CD4-positive, alpha-beta T cell treated with Interleukin-17A for 4 hours (primary cell): ENCODE measurements at regions not wholly inside any gene's neighbourhood (a gene's known extent, or its start where the extent isn't known, plus 50 kb on each side); places are given as distances from the start of the nearest gene placed in this dataset.

ENCODE experiments used
- DNase-seq: peaks from one replicate; pipeline ENCODE4 v3.0.0-alpha.2; 2020; ENCODE audit warnings: mixed read lengths

DNA sequence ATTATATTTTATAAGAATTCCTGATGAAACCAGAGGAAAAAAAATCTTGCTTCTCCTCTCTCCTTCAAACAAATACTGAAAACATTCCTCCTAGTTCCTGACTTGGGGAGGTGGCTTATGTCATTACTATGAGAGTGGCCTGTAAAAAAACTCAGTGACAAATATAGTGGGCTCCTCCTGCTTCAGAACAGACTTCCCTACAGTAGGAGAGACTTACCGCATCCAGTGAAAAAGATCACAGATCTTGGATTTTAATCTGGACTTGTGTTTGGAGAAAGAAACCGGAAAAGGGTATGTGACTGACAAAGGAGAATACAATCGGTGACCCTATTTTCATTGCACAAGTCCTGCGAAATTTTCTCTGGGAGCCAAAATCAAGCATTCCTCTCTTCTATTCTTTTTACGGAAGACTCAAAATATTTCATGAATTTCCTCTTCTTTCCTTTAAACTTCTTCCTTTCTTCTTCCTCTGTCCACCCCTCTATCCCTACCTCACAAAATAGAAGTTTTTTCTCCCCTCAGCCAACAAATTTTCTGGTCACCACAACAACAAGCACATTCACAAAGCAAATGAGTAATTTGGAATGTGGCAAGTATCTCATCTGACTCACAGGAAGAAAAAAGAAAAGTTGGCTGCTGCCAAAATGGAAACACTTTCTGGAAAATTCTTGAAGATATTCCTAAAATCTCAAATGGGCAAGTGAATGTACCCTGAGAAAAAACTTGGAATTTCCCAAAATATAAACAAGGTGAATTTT is 185.1 kb upstream of the CDKN3 start:
- no peak for DNase-seq

DNA sequence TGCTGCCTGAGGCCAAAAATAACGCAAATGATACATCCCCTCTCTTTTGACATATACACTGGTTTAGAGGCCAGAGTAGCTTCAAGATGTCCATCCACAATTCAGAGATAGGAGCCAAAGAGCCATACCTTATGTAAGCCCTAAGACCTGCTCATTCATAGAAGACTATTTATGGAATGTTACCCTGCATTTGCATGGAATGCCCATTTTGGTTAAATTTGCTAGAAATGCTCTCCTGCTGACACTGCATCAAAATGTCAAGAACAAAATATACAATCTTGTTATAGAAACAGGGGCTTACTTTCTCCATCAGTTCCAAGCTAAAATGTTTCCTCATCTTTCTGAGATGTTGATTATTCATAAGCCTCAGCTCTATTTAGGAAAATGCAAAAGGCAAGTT is 183.3 kb upstream of the CDKN3 start:
- no peak for DNase-seq

DNA sequence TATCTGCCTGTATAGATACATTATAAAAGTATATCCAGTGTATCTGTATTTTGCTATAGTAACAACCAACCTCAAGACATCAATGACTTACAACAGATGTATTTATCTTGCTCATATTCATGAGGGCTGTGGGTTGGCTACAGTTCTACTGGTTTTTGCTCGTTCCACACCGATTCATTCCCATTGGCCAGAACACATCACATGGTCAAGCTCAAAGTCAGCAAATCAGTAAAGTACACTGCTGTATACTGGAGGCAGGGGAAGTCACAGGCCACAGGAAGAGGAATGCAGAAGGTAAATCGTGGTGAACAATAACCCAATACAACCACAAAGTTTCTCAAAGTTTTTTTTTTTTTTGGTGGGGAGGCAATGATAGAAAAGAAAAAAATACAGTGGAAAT is 180.0 kb upstream of the CDKN3 start:
- no peak for DNase-seq

DNA sequence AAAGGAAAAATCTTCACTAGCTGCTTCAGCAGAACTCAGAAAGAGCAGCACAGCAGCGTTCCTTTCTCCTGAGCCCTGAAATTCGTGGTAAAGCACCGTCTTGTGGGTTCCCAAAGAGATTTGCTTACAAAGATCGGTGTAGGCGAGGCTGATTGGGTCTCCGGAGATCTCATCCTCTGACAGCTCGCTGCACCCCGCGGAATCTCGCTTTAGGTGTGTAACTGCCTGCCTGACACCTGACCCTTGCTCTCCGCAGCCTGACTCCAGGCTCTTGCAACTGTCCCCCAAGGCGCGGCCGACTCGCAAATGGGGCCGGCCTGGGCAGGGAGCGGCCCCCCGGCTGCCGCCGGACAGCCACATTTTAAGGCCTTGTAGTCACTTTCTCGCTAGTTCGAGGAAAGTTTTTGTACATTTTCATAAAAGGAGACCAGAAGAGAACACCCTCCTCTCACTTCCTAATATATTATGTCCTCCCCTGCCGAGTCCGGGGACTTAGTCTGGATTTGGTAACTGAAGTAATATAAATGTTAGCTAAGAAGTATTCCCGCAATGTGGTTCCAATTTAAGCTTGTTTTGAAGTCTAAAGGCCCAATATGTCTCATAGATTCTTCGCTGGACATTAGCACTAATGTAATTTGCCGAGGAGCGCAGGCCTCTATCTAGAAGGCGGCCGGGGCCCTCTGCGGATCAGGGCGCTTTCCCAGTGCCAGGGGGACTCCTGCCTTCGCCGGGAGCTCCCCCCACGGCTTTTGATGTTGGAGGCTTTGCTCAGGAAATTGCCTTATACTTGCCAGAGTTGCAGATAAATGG is 177.3 kb upstream of the CDKN3 start:
- DNase-seq = no peak

DNA sequence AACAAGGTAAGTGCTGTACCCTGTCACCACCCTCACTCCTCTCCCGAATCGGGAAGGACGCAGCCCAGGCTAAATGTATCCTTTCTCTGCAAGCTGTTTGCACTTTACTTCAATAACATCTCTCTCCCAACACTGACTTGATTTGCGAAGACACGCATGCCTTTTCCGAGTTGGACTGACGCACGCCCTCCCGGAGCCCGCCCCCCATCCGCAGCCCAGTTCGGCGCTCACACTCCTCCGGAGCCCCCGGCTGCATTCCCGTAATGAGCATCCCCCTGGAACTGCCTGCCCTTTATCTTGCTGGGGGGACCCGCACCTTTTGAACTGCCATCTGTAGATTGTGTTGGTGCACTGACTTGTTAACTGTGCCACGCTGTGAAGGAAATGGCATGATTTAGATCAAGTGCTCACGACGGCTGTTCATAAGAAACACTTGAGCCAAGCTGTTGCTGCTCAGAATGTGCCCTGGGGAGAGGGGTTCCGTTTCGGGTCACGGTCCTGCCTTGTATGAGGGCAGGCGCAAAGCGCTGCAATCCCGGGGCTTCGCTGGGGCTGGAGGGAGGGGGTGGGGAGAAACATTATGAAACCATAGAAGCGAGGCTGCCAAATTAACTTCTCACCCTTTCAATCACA is 176.6 kb upstream of the CDKN3 start:
- DNase-seq = no peak

DNA sequence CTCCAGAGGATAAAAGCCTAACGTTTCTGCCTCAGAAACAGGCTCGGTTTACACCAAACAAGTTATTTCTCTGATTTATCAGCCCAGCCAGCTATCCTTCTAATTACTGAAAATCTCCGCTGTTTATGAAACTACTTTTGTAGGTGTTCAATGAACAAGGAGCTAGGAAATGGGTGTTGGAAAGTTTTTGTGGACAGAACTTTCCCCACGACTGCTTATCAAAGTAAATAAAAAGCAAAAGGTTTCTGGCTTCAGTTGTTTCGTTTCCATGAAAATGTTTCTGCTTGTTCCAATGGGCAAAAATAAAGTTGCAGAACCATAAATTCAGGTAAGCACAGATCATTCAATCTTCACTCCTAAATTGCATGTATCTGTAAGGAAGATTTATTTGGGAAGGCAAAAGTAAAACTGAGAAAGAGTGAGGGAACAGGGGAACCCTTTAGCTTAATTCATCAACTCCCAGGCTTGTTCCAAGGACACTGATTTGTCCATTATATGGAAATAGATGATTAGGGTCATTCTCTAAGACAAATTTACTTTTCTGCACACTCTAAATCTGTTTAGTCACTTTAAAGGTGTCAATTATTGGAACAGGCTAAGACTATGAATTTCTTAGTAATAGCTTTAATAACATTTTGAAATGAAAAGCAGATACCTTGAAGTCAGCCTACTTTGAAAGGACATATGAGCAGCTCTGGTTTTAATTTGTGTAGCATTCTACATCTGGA is 175.9 kb upstream of the CDKN3 start:
- no peak for DNase-seq

DNA sequence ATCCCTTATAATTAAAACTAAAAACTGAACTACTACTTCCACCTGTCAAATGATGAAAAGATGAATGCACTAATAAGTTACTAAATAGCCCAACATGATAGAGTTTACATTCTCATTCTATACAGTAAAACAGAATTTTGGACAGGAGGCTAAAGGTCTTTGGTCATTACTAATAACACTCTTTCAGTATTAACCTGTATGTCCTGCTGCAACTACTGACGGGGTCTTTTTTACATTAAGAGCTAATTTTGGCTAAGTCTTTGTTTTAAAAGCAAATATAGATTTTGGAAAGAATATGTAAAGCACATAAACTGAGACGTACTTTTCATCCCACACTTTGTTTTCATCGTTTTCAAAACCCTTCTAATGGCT is 175.4 kb upstream of the CDKN3 start:
- DNase-seq = no peak

DNA sequence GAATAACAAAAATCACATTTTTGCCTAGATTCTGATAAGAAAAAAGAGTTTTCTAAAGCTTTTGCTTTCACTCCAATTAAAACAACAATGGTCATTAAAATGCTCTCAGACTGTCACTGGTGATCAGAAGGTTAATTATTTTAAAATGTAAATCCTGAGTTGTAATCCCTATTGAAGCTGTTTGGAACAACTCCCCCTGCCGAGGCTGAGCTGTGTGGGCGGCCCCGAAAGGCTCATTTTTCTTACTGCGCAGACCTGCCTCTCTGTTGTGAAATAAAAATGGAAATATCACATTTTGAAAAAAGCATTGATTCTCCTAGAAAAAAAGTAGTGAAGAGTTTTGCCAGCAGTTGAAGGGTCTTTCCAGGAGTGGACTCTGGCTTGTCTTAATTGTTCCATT is 174.8 kb upstream of the CDKN3 start:
- no peak for DNase-seq

DNA sequence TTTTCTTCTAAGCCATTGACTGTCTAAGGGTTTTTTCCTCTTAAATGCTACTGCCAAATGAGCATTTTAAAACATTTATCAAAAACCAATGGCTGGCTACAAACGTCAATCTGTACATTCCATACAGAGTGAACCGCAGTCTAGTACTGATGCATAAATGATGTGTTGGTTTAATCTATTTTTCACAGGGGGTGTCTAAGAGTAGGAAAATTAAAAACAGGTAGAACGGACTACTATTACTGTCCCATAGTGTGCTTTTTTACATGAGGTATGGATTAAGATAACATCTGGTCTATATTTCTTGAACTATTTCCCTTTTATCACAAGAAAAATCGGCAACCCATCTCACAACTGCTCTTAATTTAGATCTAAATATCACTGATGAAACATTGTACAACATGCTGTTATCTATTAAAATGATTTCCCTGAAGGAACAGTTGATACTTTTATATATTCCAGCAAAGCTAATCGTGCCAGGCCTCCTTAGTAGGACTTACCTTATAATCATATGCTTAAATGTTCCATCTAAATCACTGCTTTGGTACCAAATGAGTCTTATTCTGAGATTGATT is 172.9 kb upstream of the CDKN3 start:
- DNase-seq = no peak

DNA sequence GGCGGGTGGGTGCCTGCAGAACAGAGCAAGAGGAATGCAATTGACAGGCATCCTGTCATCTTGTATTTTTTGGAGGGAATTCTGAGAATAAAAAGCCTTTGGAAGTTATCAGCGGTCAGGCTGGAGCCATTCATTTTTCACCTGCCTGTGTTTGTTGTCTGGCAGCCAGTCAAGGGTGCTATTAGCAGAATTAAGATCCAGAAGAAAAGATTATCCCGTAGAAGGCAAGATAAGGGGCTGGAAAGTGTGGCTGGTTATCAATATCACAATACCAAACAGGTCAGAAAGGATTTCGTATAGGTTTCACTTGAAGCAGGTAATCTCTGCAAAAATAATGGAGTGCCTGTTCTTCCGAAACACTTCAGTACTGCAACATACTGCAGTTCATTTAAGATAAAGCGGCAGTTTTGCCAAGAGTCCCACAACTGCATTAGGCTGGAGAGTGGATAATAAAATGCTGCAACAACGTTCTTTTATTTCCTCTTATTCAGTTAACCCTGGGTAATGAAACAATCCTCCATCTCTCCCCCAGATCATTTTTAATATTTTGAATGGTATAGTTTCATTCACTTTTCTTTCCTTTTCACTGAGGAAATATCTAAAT is 171.2 kb upstream of the CDKN3 start:
- DNase-seq = no peak

DNA sequence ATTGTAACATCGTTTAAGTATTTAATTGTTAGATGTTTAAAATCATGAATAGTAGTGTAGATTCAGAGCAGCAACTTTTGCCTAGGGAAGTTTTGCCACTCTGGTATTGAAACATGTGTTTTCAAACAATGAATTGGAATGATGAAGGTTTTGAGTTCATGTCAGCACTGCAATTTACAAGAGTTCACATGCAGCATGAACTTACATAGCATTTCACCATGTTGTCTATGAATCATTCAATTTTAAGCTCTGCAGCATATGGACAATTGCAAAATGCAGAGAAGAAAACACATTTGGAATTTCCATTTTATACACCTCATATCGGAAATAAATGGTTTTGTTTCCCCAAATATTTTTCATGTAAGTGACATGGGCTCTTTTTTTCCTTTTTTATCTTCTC is 170.7 kb upstream of the CDKN3 start:
- DNase-seq = no peak

DNA sequence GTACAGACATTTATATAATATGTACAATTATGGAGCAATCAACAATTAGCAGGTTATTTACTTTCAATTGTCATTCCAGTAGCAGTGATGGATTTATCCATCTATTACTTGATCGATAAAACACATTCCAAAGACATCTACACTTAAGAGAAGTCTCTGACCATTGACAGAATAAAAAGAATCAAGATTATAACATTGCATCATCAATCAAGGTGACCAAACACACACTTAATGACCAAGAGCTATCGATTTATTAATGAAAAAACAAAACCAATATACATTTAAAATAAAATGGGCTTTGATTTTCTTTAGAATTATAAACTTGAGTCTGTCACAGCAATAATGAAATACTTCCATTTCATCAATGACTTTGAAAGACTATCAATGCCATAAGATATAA is 170.2 kb upstream of the CDKN3 start:
- no peak for DNase-seq

DNA sequence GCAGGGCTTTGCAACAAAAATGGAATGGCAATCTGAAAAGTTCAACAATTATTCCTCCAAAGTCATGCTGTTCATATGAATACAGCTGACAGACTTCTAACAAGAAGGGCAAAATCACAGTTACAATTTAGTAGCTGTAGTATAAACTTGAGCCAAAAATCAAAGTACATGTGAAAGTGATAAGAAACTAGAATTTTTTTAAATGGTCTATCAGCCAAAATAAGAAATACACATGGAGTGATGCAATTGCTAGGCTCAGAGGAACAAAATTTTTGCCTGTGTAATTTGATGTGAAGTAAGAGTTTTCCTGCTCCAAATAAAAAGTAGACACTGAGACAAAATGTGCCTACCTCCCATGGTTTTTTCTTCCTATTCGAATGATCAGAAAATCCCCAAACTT is 167.7 kb upstream of the CDKN3 start:
- no peak for DNase-seq

DNA sequence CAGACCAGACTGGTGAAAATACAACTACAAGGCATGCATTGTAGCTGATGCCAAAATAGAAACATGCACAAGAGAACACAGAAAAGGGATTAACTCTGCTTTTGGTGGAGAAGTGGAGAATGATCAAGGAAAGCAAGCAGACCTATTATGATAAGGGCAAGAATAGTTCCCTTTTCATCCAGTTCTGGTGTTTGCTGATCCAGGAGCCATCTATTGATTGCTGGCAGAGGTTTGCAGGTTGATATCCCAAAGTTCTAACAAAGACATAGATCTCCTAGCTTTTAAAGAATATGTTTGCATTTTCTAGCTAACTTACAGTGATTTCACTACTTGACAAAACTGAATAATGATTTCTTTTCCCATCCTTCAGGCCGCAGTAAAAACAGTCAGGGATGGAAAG is 166.2 kb upstream of the CDKN3 start:
- DNase-seq = no peak

DNA sequence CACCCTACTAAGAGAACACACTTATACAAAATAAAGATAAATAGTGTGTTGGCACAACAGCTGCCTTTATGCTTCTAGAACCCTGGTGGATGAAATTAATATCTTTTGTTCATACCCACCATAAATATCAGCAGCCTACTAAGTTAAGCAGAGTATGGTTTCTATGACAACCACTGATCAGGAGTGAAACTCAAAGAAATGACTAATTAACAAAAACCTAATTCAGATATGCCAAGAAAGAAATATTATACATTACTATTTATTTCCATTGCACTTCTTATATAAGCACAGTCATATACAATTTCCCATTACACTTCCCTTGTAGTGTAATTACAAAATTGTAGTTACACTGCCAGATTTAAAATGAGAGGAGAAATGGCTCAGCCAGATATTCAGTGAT is 164.1 kb upstream of the CDKN3 start:
- no peak for DNase-seq

DNA sequence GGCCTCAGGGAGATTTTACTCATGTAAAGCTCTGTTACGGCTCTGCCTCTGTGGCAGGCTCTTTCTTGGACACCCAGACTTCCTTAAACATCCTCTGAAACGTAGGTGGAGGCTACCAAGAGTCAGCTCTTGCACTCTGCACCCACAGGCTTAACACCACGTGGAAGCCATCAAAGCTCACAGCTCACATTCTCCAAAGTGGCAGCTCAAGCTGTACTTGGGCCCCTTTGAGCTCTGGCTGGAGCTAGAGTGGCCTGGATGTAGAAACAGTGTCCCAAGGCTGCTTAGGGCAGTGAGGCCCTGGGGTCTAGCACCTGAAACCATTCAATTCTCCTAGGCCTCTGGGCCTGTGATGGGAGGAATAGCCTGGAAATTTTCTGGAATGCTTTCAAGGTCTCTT is 155.3 kb upstream of the CDKN3 start:
- no peak for DNase-seq

DNA sequence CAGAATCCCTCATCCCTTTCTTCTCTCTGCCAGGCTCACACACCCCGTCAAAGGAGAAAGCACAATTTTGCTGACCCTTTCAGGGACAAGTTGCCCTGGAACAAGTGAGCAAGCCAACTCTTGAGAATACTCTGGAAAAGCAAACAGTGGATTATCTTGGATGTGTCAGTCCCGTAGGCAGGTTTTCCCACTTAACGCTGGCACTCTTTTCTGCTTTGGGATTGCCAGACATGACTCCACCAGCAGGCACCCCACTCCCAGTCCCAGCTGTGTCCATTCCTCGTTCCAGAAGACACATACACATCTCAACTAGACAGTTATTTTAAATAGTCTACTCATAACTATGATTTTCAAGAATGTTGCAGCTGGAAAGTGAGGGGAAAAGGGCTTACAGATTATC is 145.5 kb upstream of the CDKN3 start:
- no peak for DNase-seq

DNA sequence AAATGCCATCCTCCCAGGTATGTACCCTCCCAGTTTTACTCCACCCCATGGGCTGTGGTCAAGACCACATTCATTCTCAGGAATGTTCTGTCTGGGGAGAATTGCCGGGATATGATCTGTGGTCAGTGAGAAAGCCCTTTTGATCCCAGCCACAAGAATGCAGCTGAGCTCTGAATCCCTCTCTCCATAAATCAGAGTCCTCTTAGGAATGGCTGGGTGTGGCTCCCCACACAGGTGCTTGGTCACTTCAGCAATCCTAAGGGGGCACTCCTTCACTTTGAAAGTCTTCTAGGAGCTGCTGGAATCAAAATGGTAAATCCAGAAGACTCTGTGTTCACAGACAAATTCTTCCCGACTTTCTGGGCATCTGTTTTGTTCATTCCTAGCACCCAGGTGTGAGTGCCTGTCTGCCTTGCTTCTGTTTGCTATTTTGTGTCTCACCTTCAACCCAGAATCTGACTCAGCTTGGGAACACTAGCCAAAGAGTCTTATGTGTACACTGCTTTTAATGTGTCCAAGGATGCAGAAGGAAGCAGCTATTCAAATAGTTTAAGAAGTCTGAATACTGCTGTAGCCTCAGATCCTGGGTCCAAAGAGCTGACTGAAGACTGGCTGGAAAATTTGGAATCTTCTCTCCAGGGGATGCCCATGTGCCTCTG is 144.6 kb upstream of the CDKN3 start:
- DNase-seq = no peak

DNA sequence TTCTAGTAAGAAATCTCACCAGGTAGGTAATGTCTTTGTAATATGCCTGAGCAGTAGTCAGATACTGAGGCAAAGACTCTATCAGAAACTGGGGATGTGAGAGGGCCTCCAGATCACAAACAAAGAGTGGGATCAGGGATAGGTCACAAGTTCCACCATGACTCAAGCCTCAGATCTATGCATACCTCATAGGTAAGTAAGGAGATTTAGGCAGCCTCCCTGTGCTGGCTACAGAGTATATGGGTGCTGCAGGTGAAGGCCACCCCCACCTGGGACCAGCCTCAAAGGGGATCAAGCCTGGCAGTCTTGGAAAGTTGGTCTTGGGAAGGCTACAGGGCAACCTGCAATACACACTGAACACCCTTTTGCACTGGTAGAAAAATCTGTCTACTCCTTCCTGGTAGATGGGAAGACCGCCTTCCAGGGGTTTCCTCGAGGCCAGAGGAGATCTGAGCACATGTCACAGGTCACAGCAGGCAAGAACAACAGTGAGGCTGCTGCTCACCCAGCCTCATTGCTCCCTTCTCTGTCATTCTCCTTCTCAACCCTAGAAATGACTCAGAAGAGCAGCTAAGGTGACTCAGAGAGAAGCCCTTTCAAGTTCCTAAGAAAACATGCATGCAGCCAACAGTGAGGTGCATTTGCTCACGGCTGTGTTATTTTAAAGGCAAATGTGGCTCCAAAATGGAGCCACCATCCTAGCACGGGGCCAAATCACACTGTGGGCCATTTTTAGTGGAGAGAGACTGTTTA is 143.4 kb upstream of the CDKN3 start:
- DNase-seq = no peak

DNA sequence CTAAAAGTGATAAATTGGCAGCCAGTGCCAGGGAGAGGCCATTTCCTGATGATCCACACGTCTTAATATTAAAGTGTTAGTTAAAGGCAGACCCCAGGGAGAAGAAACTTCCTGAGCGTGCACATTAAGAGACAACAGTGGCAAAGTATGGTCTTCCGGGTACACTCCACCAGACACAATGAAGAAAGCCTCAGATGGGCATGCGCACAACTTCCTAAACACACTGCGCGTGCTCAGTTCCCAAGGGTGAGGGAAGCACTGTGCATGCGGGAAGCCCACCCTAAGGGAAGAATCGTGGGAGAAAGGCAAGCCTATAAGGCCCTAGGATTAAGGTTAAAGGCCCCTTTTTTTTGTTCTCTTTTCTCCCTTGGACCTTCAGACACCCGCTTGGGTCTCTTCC is 140.7 kb upstream of the CDKN3 start:
- DNase-seq = no peak

DNA sequence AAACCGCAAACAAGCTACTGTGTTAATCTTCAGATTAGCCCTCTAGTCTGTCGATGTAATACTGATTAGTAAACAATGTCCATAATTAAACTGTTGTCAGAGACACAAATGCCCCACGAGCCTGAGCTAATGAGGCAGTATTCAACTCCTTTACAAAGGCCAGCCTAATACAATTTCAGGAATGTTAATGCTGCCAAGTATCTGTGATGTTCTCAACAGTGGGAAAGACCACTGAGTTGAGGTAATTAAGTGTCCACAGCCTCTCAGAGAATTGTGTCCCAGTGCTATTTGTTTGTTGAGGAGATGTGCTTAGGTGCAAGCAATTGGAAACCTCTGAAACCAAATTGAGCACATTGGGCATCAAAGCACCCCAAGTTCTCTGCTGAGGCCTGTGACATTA is 139.4 kb upstream of the CDKN3 start:
- no peak for DNase-seq
